Testis (tissue), 2 donors: ENCODE measurements at regions not wholly inside any gene's neighbourhood (a gene's known extent, or its start where the extent isn't known, plus 50 kb on each side); places are given as distances from the start of the nearest gene placed in this dataset.

Source experiments
- POLR2A ChIP-seq: fragments of 450-650 bp; IDR thresholded peaks from one replicate; pipeline ENCODE4 v1.6.1; 2017; ENCODE audit warnings: antibody characterized with exemption, mild to moderate bottlenecking, moderate library complexity
- TF ChIP-seq, protein P1 (sequence below), 3 experiments: fragments of 450-650 bp in 2 of 3; fragments of 200-600 bp in 1 of 3; sonication (generic) in 1 of 3; IDR thresholded peaks; one replicate each; pipeline ENCODE4 v1.5.1; 2016 to 2019; ENCODE audit warnings: antibody characterized with exemption in 3 of 3, mild to moderate bottlenecking in 2 of 3, moderate library complexity in 1 of 3

DNA sequence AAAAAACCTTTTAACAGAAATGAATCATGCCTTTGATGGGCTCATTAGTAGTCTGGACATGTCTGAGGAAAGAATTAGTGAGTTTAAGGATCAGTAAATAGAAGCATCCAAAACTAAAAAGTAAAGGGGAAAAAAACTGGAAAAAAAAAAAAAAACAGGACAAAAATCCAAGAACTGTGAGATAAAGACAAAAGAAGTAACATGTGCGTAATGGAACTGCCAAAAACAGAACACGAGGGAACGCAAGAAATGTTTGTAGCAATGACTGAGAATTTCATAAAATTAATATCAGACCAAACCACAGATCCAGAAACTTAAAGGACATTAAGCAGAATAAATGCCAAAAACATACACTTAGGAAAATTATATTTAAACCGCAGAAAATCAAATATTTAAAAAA is 77.4 kb downstream of the MS4A13 start:
- TF ChIP-seq, protein P1, sequence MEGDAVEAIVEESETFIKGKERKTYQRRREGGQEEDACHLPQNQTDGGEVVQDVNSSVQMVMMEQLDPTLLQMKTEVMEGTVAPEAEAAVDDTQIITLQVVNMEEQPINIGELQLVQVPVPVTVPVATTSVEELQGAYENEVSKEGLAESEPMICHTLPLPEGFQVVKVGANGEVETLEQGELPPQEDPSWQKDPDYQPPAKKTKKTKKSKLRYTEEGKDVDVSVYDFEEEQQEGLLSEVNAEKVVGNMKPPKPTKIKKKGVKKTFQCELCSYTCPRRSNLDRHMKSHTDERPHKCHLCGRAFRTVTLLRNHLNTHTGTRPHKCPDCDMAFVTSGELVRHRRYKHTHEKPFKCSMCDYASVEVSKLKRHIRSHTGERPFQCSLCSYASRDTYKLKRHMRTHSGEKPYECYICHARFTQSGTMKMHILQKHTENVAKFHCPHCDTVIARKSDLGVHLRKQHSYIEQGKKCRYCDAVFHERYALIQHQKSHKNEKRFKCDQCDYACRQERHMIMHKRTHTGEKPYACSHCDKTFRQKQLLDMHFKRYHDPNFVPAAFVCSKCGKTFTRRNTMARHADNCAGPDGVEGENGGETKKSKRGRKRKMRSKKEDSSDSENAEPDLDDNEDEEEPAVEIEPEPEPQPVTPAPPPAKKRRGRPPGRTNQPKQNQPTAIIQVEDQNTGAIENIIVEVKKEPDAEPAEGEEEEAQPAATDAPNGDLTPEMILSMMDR (IDR thresholded peaks at IDR 0.05) = no peak
- no peak for TF ChIP-seq POLR2A
